ENCODE measurements at regions not wholly inside any gene's neighbourhood (a gene's known extent, or its start where the extent isn't known, plus 50 kb on each side); places are given as distances from the start of the nearest gene placed in this dataset.

DNA sequence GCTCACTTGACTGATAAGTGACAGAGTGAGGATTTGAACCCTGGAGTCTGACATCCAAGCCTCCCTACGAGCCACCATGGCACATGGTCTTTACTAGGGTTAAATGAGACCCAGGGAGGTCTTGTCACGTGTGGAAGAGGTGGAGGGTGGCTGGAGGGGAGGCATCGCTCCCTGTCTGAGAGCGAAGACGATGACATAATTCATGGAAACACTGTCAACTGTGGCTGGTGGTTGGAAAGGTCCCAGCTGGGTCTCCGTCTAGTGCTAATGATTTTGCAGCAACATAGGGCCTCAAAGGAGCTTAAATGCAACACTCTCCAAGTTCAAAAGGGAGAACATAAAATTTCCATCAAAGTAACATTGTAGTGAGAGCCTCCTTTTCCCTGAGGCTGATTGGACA lies 99.9 kb upstream of the BAIAP2L1 start:
- no peak for DNase-seq (ENCODE audit: low read depth)
- no peak overlapping the region for H3K4me3 ChIP-seq (ENCODE audit: low read depth, low read length)
- no peak for TF ChIP-seq CTCF (IDR thresholded peaks at IDR 0.05; ENCODE audit: low read depth, low read length, missing control alignments)

- no peak overlapping the region for H3K4me3 ChIP-seq (ENCODE audit: low read depth, low read length)
- no peak for DNase-seq (ENCODE audit: low read depth)
- no peak for TF ChIP-seq CTCF (IDR thresholded peaks at IDR 0.05; ENCODE audit: low read depth, low read length, missing control alignments)
Measured at GRCh38 chr7:98496618-98497017, 95.7 kb upstream of the BAIAP2L1 start.

DNA sequence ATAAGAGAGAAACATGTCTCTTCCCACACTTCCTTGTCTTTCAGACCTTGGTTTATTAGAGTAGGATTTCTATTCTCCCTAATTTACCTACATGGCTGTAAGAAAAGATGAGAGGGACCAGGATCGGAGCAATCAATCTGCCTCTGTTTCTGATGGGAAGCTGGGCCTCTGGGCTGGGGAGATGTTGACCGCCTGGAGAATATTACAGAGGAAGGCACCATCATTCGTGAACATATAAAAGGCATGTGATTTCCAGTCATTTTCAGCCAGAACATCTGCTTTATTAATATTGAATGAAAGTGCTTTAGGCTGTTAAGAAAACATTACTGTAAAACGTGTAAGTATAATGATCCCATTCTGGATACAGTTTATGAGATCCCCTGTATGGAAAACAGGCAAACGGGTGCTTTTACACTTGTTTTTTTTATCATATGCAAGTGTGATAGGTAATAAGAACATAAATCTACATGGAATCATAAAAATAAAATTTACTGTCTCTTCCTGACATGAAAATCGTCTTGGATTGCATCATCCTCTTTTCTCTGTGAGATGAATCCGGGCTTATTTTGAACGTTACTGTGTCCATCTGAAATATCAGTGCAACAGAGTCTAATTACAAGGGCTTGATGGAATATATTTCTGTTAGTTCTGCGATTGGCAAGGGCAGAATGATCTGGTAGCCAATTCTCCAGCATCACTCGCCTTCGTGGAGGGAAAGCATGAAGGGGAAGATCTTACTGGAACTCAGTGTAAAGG lies 94.5 kb upstream of the BAIAP2L1 start:
- DNase-seq (ENCODE audit: low read depth), result no peak
- TF ChIP-seq CTCF (IDR thresholded peaks at IDR 0.05; ENCODE audit: low read depth, low read length, missing control alignments), result no peak
- no peak overlapping the region for H3K4me3 ChIP-seq (ENCODE audit: low read depth, low read length)

GRCh38 chr7:98493030-98493778 lies 92.3 kb upstream of the BAIAP2L1 start:
- TF ChIP-seq CTCF (IDR thresholded peaks at IDR 0.05; ENCODE audit: low read depth, low read length, missing control alignments), result no peak
- no peak for DNase-seq (ENCODE audit: low read depth)
- H3K4me3 ChIP-seq (ENCODE audit: low read depth, low read length), result no peak overlapping the region

DNA sequence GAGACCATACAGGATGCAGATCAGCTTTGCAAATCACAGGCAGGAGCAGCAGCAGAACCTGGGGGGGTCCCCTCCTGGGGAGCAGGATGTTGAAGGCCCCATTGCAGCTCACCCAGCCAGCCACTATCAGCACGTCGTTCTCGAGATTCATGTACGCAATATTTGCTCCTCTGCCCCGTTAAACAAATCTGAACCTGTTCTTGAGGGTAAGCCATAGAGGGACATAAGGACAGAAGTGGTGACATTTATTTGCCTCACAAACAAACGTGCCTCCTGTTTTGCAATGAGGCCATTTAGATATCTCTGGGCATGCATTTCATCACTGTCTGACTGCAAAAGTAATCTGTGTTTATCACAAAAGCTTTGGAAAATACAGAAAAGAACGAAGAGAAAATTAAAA lies 87.3 kb upstream of the BAIAP2L1 start:
- DNase-seq (ENCODE audit: low read depth), result no peak
- no peak for TF ChIP-seq CTCF (IDR thresholded peaks at IDR 0.05; ENCODE audit: low read depth, low read length, missing control alignments)
- no peak overlapping the region for H3K4me3 ChIP-seq (ENCODE audit: low read depth, low read length)

DNA sequence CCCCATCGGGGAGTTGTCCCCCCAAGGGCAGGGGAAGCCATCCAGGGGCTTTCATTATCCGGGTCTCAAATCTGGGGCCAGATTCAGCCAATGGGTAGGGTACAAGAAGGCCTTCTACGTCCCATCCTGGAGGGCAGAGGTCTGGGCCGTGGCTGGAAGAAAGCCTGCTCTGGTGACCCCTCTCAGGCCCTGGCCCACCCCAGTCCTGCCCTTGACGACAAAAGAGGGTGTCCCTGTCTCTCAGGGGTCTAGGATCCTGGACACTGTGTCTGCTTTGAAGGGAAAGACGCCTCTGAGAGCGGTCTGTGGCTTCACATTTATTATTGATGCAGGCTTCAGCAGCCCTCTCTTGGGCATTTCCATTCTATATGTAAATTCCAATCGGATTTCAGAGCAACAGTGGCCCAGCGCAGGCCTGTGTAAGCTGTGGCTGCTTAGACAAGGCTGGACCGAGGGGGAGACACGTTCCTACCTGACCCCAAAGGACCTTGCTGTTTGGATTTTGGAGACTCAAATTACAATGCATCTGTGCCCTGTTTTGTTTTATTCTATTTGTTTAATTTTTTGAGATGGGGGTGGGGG lies 83.2 kb upstream of the BAIAP2L1 start:
- TF ChIP-seq CTCF (IDR thresholded peaks at IDR 0.05; ENCODE audit: low read depth, low read length, missing control alignments), result no peak
- DNase-seq (ENCODE audit: low read depth), result no peak
- H3K4me3 ChIP-seq (ENCODE audit: low read depth, low read length), result no peak overlapping the region
